ENCODE measurements at regions not wholly inside any gene's neighbourhood (a gene's known extent, or its start where the extent isn't known, plus 50 kb on each side); places are given as distances from the start of the nearest gene placed in this dataset.

GRCh38 chr5:155252025-155252424 lies 238.5 kb downstream of the KIF4B start:
- Histone ChIP-seq H3K36me3 (ENCODE audit: control insufficient read depth, insufficient read depth, low read length) (no peaks in the 10 kb centered on the region), H3K27me3 (replicated peaks; ENCODE audit: control insufficient read depth, insufficient read depth, low read length) (no peaks in the 10 kb centered on the region), H3K4me3 (replicated peaks; ENCODE audit: low read depth, low read length) (no peak overlapping the region)
- DNase-seq (ENCODE audit: extremely low read depth, insufficient read length), result no peak
- no peak for TF ChIP-seq CTCF (IDR thresholded peaks at IDR 0.05; ENCODE audit: insufficient read depth, low read length, poor library complexity, severe bottlenecking)

- no peaks in the 10 kb centered on the region for H3K27me3 ChIP-seq (replicated peaks; ENCODE audit: control insufficient read depth, insufficient read depth, low read length)
- no peak for TF ChIP-seq CTCF (IDR thresholded peaks at IDR 0.05; ENCODE audit: insufficient read depth, low read length, poor library complexity, severe bottlenecking)
- no peak overlapping the region for H3K4me3 ChIP-seq (replicated peaks; ENCODE audit: low read depth, low read length)
- DNase-seq (ENCODE audit: extremely low read depth, insufficient read length), result no peak
- no peaks in the 10 kb centered on the region for H3K36me3 ChIP-seq (ENCODE audit: control insufficient read depth, insufficient read depth, low read length)
These were observed 239.2 kb downstream of the KIF4B start for GRCh38 chr5:155252717-155253116.

GRCh38 chr5:155254399-155254798 lies 240.8 kb downstream of the KIF4B start:
- no peak for TF ChIP-seq CTCF (IDR thresholded peaks at IDR 0.05; ENCODE audit: insufficient read depth, low read length, poor library complexity, severe bottlenecking)
- no peaks in the 10 kb centered on the region for H3K36me3 ChIP-seq (ENCODE audit: control insufficient read depth, insufficient read depth, low read length)
- H3K27me3 ChIP-seq (replicated peaks; ENCODE audit: control insufficient read depth, insufficient read depth, low read length), result no peaks in the 10 kb centered on the region
- no peak for DNase-seq (ENCODE audit: extremely low read depth, insufficient read length)
- H3K4me3 ChIP-seq (replicated peaks; ENCODE audit: low read depth, low read length), result no peak overlapping the region

GRCh38 chr5:155258161-155258560 lies 244.6 kb downstream of the KIF4B start:
- TF ChIP-seq CTCF (IDR thresholded peaks at IDR 0.05; ENCODE audit: insufficient read depth, low read length, poor library complexity, severe bottlenecking), result no peak
- Histone ChIP-seq H3K36me3 (ENCODE audit: control insufficient read depth, insufficient read depth, low read length) (no peaks in the 10 kb centered on the region), H3K27me3 (replicated peaks; ENCODE audit: control insufficient read depth, insufficient read depth, low read length) (no peaks in the 10 kb centered on the region), H3K4me3 (replicated peaks; ENCODE audit: low read depth, low read length) (no peak overlapping the region)
- no peak for DNase-seq (ENCODE audit: extremely low read depth, insufficient read length)

GRCh38 chr5:155259648-155260047 lies 246.1 kb downstream of the KIF4B start:
- Histone ChIP-seq H3K4me3 (replicated peaks; ENCODE audit: low read depth, low read length) (no peak overlapping the region), H3K36me3 (ENCODE audit: control insufficient read depth, insufficient read depth, low read length) (no peaks in the 10 kb centered on the region), H3K27me3 (replicated peaks; ENCODE audit: control insufficient read depth, insufficient read depth, low read length) (no peaks in the 10 kb centered on the region)
- DNase-seq (ENCODE audit: extremely low read depth, insufficient read length), result no peak
- TF ChIP-seq CTCF (IDR thresholded peaks at IDR 0.05; ENCODE audit: insufficient read depth, low read length, poor library complexity, severe bottlenecking), result no peak

GRCh38 chr5:155260798-155261197 lies 247.2 kb downstream of the KIF4B start:
- Histone ChIP-seq H3K27me3 (replicated peaks; ENCODE audit: control insufficient read depth, insufficient read depth, low read length) (no peaks in the 10 kb centered on the region), H3K4me3 (replicated peaks; ENCODE audit: low read depth, low read length) (no peak overlapping the region), H3K36me3 (ENCODE audit: control insufficient read depth, insufficient read depth, low read length) (no peaks in the 10 kb centered on the region)
- peak; percentile 30 for TF ChIP-seq CTCF (IDR thresholded peaks at IDR 0.05; ENCODE audit: insufficient read depth, low read length, poor library complexity, severe bottlenecking)
- peak; percentile 2 for DNase-seq (ENCODE audit: extremely low read depth, insufficient read length)

Measured in GM06990 (cell line).